Gastrocnemius medialis (tissue), 4 donors: ENCODE measurements at regions not wholly inside any gene's neighbourhood (a gene's known extent, or its start where the extent isn't known, plus 50 kb on each side); places are given as distances from the start of the nearest gene placed in this dataset.

Source experiments
- POLR2A ChIP-seq, 2 donors: fragments of 450-650 bp; IDR thresholded peaks; one replicate each; pipeline ENCODE4 v1.6.1; 2017; ENCODE audit warnings: antibody characterized with exemption in 2 of 2, mild to moderate bottlenecking in 2 of 2, moderate library complexity in 2 of 2
- TF ChIP-seq, protein P1 (sequence below), 5 experiments: fragments of 450-650 bp in 3 of 5; fragments of 200-600 bp in 2 of 5; sonication (generic) in 2 of 5; IDR thresholded peaks in 4 of 5; conservative IDR thresholded peaks in 1 of 5; 1 replicate in 4 of 5; 2 replicates in 1 of 5; pipeline ENCODE4 v1.5.1; 2016 to 2019; ENCODE audit warnings: antibody characterized with exemption in 5 of 5, mild to moderate bottlenecking in 3 of 5, moderate library complexity in 3 of 5

DNA sequence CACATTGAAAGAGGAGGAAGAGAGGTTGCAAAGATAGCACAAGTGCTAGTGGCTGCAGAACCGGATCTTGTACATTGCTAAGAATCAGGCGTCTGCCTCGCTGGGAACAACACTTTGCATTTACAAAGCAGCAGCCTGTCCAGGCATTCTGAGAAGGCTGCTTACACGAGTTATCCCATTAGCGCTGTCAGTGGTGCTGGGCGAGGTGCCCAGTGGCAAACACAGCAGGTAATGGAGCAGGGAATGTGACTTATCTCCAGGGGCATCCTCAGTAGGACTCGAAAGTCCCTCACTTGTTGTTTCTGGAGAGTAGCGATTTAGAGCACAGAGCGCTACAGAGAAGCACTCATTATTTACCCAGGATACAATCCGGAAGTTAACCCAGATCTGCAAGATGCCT lies 209.6 kb downstream of the OLFM4 start:
- TF ChIP-seq, protein P1, sequence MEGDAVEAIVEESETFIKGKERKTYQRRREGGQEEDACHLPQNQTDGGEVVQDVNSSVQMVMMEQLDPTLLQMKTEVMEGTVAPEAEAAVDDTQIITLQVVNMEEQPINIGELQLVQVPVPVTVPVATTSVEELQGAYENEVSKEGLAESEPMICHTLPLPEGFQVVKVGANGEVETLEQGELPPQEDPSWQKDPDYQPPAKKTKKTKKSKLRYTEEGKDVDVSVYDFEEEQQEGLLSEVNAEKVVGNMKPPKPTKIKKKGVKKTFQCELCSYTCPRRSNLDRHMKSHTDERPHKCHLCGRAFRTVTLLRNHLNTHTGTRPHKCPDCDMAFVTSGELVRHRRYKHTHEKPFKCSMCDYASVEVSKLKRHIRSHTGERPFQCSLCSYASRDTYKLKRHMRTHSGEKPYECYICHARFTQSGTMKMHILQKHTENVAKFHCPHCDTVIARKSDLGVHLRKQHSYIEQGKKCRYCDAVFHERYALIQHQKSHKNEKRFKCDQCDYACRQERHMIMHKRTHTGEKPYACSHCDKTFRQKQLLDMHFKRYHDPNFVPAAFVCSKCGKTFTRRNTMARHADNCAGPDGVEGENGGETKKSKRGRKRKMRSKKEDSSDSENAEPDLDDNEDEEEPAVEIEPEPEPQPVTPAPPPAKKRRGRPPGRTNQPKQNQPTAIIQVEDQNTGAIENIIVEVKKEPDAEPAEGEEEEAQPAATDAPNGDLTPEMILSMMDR (IDR thresholded peaks at IDR 0.05 in 4 of 5, conservative IDR thresholded peaks at IDR 0.05 in 1 of 5): no peak
- no peak for TF ChIP-seq POLR2A (IDR thresholded peaks at IDR 0.05)
